GM19240 (cell line): ENCODE measurements at regions not wholly inside any gene's neighbourhood (a gene's known extent, or its start where the extent isn't known, plus 50 kb on each side); places are given as distances from the start of the nearest gene placed in this dataset.

Experiments used
- DNase-seq: peaks from one replicate; pipeline ENCODE4 v3.0.0; 2011; ENCODE audit warnings: low spot score; ENCODE audit not compliant: insufficient read length

DNA sequence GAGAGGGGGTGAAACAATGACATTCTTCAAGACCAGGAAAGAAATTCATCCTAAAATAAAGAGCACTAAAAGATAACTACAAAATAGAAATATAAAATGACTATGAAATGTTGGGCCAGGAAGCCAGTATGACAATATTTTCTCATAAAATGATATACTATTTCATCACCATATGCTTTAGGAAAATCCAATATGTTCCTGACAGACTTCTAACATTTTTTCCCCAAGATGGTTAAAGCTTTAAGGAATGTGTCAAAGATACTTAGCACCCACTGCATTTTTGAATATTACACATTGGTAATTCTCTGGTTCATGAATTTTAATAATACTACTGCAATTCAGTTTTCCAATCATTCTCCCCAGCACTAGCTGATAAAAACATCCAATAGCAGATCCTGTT, 87.7 kb upstream of the PLEKHG7 start:
- no peak for DNase-seq

DNA sequence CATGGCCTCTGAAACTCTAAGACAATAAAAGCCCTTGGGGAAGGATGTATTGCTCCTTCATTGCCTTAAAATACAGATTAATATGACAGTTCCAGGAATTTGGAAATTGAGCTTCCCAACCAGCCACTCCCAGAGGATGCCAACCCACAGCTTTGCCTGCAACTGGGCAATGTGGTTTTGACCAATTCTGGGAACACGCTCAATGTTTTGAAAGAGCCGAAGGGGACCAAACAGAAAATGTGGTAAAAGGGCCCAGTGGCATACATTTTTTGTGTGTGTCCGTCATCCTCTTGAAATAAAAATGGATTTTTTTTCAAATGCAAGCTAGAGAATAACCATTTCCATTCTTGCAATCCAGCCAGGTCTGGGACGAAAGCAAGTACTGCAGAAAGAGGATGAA, 88.3 kb upstream of the PLEKHG7 start:
- DNase-seq: no peak

DNA sequence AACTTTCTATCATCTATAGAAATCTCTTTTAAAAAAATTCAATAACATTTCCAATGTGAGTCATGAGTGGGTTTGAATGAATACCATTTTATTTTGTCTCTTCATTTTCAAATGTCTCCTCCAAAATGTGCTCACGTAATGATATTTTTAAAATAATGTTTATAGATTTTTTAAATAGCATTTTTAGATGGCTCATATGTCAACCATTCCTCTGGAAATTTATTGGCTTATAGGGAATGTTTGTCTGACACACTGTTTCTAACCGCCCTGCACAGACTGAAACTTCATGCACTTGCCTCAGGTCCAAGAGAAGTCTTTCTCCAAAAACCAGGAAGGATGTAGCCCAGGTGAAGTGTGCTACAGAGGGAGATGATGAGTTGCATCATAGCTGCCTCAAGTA, 88.8 kb upstream of the PLEKHG7 start:
- no peak for DNase-seq

DNA sequence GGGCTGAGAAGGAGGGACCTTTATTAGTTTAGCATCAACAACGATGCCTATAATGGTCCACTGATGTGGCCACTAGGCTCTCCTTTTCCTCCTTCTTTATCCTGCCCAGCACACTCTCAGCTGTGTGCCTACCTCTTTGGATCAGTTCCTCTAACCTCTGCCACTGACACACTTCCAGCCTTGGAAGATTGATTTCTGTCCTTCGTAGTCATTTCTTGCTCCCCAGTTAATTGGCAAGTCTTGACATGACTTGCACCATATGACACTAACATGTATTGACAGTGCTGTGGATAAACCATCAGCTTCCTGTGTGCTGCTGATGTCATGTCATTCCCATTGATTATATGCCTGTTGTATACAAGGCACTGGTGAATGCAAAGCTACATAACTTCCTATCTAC, 90.2 kb upstream of the PLEKHG7 start:
- no peak for DNase-seq

DNA sequence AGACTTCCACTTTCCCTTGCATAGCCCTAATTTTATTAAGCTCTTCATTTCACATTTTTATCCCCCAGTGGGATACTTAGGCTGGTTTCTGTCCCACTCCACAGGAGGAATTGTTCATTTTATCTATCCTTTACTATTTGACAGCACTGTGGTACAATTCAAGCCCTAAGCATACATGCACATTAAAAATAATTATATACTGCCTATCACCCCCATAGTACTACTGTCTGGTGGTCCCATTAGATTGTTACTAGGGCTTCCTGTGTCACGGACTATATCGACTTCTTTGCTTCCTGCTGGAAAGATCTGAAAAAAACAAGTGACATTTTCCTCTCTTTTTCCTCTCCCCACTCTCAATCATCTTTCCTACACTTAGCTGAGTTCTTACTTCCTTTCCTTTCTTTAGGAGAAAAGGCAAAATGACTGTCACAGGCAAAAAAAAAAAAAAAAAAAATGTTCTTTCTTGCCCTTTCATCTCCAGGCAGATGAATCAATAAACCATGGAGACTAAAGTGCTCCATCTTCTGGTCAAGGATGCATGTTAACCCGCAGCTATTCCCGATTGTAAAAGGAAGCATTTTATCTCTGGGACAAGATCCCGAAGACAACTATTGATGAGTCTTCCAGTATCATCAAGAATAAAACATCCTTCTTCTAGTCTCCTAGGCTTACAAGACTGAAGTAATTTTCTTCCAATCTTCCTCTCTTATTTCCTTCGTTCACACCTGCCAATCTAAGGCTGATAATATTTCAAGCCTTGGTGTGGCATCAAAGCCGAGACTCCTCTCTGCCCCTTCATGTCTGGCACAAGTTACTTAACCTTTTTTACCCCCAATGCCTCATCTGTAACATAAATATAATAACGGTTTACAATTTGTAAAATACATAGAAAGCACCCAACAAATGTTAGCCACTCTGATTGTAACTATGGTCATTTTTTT, 94.4 kb upstream of the PLEKHG7 start:
- DNase-seq: no peak

DNA sequence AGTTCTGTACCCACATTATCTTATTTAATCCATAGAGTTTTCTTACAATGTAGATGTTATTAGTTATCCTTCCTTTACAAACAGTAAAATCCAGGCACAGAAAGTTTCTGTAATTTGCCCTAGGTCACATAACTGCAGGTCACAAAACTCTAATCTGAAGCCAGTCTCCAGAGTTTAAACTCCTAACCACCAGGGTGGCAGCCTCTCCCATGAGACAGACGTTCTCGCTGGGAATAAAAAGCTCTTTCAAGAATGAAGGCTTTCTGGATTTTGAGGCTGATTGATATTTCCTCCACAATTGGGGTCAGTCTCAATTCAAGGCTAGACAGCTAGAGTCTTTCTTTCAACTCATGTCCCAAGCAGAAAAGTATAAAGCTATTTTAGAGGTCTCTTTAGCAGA, 95.8 kb upstream of the PLEKHG7 start:
- DNase-seq: no peak

DNA sequence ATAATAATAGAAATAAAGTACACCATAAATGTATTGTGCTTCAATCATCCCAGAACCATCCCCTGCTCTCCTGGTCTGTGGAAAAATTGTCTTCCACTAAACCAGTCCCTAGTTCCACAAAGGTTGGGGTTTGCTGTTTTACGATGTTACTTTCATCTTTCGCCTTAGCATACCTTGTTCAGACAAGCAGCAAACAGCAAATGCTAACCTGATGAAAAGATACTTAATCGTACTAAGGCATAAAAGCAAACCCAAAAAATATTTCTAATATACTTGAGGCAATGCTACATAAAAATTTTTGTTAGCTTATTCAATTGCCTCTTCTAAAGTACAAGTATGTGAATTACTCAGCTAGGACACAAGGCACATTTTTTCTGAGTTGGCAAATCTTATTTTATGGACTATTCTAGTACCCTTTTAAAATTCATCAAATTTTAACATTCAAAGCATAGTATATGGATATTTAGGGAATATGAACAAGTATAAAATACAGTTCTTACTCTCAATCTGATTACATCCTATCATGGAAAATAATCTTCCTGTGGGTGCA, 97.1 kb upstream of the PLEKHG7 start:
- no peak for DNase-seq

DNA sequence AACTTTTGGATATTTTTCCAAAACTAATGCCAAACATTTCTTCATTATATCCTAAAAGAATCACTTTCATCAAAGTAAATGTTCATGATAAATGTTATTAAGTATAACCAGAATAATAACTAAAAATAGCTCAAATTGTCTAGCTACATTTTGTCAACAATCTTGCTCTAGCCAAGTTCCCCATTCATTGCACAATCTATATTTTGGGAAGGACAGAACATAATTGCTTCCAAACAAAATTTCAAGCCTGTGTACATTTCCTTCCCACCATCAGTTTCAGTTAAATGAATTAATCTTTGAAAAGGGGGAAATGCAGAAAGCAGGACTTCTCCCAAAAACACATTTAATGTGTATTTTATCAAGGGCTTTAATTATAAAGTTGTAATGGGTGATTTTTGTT, 98.0 kb upstream of the PLEKHG7 start:
- no peak for DNase-seq

DNA sequence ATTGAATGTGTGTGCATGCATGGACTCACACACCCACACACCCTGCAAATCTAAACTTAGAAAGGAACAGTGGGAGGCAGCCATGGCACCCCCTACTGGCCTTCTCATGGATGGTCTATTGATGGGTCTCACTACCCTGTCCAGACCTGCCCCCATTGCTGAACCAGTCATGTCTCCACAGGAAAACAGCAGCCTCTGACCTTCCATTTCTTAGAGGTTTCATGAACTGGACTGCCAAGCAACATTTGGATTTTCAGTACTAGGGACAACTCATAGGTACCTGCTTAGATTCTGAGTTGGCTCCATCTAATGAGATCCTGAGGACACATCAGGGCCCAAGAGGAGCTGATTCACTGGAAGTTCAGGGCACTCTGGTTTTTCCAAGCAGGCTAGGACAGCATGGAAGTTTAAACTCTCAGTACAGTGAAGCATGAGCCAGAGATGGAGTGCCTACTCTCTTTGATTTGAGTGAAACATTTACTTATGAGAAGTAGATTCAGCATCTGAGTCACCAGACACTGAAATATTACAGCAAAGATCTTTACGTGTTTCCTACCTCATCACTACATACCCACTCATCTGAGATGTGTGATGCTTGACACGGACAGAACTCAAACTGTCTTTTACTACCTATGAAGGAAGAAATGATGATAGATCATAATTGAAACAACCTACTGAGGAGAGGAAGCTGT, 98.9 kb upstream of the PLEKHG7 start:
- DNase-seq: no peak

DNA sequence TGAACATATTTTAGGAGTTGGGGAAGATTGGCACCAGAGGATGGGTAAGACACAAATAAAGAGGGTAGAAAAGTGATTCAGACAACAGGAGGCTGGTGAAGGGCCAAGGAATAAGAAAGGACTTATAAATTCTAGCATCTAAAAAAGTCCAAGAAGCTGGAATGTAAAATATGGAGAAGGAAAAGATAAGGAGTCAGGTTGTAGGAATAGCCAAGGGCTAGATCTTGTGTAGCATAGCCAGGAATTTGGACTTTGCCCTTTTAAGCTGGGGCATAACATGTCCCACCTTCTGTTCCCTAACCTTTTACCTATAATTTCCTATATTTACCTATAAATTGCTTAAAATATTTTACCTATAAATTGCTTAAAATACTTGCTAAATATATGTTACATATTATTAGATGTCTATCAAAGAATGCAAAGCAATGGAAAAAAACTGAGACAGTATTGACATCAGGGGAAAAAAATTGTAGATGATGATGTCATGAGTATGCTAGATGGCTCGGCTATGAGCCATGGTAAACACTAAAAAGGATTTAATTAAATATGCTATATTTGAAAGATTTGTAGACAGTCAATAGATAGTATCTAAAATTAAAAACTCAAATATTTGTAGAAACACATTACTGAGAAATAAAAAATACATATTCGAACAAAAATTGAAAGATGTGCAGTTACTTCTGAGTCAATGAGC, 99.7 kb upstream of the PLEKHG7 start:
- DNase-seq: no peak

DNA sequence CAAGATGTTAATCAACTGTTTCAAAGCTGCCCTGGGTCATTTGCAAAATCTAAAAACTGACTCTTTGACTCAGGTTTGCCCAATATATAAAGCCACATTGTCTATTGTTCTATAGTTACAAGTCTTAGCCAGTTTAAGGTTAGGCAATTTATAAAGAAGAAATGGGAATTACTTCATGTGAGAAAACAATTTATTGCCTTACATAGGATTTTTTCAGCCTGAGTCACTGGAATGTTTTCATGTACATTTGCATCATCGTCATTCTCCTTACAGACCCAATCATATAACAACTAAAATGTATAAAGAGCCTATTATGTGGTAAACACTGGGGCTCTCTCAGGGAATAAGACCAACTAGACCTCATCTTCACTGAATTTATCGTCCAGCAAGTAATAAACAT, 100.3 kb upstream of the PLEKHG7 start:
- no peak for DNase-seq

DNA sequence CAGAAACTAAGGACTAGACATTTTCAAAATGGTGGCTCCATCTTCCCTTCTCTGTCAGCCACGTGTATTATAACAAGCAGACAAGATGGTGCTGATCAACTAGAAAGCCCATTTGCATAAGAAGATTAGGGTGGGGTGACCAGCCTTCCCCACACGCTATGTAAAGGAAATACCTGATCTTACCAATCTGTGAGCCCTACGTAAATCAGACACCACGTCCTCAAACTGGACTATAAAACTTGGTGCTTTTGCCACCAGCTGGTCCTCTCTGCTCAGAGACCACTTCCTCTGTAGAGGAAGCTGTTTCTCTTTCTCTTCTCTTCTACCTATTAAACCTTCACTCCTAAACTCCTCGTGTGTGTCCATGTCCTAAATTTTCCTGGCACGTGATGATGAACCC, 101.1 kb upstream of the PLEKHG7 start:
- DNase-seq: no peak

DNA sequence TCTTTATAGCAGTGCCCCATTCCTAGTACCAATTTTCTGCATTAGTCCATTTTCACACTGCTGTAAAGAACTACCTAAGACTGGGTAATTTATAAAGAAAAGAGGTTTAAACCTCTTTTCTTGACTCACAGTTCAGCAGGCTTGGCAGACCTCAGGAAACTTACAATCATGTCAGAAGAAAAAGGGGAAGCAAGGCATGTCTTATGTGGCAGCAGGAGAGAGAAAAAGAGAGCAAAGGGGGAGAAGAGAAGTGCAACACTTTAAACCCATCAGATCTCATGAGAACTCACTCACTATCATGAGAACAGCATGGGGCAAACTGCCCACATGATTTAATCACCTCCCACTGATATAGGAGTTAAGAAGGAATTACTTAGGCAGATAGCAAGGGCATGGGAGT, 101.6 kb upstream of the PLEKHG7 start:
- no peak for DNase-seq

DNA sequence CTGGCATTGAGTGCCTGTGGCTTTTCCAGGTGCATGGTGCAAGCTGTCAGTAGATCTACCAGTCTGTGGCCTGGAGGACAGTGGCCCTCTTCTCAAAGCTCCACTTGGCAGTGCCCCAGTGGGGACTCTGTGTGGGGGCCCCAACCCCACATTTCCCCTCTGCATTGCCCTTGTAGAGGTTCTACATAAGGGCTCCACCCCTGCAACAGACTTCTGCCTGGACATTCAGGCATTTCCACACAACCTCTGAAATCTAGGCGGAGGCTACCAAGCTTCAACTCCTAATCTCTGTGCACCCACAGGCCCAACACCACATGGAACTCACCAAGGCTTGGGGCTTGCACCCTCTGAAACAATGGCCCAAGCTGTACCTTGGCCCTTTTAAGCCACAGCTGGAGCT, 102.7 kb upstream of the PLEKHG7 start:
- DNase-seq: no peak

DNA sequence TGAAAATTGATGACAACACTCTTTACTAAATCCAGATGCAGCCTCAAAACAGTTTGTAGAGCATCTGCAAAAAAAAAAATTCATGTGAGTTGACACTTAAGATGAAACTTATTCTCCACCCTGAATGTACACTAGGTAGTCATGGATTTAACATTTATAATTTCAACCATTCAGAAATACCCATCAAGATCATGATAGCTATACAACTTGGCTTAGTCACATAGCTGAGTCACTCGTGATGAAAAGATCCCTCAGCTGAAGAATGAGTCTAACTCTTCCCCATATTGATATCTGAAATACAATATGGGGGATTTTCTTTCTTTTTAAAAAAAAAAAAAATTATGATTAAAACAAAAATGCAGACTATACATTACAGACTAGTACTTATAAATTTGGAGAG, 104.8 kb upstream of the PLEKHG7 start:
- no peak for DNase-seq

DNA sequence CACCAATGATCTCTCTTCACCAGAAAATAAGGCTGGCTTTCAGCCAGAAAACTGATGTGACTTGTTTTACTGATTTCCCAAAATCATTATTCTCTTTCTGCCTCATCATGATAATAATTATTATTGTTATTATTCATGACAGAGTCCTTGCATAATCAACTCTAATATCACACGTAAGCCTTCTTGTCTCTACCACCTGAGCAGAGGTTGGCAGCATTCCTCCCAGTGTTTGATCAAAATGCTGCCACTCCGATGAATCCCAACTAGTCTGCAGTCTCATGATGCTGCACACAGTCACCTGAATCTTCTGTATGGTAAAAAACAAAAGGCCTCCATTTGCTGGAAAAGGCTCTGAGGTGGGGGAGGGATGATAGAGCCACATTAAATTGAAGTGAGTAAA, 105.7 kb upstream of the PLEKHG7 start:
- no peak for DNase-seq

DNA sequence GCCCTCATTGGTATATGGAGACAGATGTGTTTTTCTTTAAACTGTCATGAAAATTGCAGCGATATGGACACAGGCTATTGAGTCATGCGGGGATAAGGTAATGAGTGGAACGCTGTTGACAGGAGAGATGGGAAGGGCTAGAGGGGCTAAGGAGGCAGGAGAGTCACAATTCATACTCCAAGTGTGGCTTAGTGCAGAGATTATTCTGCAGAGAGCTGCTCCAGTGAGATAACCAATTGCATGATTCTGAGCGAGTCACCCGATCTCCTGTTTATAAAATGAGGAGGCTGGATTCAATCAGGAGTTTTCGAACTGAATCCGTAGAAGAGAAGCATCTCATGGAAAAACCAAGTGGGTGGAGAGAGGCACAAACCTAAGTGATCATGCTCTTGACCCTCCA, 106.4 kb upstream of the PLEKHG7 start:
- no peak for DNase-seq

DNA sequence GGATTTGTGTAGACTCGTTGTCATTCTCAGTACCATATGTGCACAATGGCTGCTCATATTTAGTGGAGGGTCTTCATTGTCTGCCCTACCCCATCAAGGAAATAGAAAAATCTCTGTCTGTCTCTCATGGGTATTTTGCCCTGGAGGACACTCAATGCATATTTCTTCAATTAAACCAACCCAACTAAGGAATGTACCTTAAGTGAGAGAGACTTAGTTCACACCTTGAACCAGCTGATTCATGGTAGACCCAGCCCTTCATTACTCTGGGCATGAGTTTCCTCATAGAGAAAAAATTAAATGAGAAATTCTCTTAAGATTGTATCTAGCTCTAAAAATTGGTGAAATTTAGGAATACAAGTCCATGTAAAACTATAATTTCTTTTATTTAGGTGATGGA, 107.1 kb upstream of the PLEKHG7 start:
- DNase-seq: no peak

DNA sequence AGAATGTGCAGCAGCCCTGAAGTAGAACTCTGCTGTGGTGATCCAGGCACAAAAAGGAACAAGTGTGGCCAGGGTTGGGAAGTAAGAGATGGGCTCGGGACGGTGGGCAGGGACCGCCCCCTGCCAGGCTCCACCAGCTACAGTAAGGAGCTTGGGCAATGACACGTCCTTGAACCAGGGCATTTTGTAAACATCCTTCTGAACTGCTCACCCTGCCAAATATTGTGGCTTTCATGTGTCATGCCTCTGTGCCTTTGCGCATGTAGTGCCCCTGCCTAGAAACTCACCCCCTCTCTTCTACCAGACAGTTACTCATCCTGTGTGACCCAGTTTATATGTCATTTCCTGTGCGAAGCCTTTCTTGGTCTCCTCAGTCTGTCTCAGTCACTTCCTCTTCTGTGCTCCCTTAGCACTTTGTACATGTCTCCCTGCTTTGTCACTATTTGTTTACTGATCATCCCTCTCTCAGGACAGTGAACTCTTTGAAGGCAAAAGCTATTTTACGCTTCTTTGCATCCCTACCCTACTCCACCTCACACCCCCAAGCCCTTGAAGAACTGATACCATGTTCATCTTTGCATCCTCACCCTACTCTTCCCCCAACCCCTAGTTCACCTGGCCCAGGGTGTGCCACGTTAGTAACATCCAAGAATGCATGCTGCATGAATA, 108.9 kb upstream of the PLEKHG7 start:
- peak; percentile 63 for DNase-seq

DNA sequence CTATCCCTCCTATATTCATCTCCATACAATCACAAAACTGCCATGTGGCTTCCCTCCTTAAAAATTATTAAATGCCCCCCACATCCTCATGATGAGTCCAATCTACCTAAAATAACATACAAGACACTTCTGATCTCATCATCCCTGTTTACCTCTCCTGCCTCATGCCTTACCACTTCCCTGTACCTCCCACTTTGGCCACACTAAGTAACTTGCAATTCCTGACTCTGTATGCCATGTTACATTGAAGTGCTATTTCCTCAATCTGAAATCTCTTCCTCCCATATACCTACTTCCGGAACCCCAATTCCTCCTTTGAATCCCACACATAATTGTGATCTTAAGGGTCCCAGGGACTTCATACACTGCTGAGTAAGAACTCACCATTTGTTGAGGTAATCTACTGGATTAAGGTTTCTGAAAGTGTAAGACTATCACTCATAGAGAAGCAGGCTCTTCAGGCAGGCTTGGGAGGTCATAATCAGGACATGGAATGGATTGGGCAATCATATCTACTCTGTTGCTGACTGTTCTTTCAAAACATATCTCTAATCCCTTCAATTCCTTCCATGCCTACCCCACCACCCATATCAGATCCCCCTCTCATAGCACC, 117.6 kb upstream of the PLEKHG7 start:
- DNase-seq: no peak

DNA sequence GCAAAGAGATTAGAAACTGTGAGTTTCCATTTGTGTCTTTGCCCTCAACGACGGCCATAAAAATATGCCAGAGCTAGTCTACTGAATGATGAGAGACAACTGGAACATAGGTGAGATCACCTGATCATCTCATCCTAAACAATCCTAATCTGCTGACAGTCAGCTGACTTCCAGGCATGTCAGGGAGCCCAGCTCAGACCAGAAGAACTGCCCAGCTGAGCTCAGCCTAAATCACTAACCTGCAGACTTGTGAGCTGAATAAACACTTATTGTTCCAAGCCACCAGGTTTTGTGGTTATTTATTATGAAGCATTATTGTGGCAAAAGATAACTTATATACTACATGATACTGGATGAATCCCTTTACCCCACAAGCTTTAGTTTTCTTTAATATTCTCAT, 118.9 kb upstream of the PLEKHG7 start:
- no peak for DNase-seq
